NCI-H345 treated with DMSO at 0.1 percent for 48 hours (cell line): ENCODE measurements at regions not wholly inside any gene's neighbourhood (a gene's known extent, or its start where the extent isn't known, plus 50 kb on each side); places are given as distances from the start of the nearest gene placed in this dataset.
"Not testable (repeated sequence)": the region's sequence is repeated elsewhere in the genome, so short reads cannot be mapped to it uniquely, and the experiment has no call there.

ENCODE experiments used
- DNase-seq: peaks from one replicate; lab custom pipeline; 2025; ENCODE audit not compliant: unreplicated experiment; lab: John Stamatoyannopoulos, UW

DNA sequence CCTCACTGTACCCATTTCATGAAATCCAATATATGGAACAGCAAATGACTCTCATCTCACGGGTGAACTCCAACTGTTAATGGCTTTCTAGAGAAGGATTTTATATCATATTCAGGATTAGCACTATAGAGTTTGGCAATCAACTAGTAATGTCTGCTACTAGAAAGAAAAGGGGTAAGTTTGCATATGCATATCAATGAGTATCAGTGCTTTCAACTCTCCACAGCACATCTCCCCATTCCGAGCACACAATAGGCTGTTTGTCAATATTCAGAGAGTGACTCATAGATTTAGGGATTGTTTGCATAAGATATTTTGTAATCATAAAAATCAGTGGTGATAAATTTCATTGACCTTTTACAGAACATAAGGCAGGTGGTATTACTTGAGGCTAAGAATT, 163.2 kb upstream of the LMCD1 start:
- DNase-seq, result no peak

DNA sequence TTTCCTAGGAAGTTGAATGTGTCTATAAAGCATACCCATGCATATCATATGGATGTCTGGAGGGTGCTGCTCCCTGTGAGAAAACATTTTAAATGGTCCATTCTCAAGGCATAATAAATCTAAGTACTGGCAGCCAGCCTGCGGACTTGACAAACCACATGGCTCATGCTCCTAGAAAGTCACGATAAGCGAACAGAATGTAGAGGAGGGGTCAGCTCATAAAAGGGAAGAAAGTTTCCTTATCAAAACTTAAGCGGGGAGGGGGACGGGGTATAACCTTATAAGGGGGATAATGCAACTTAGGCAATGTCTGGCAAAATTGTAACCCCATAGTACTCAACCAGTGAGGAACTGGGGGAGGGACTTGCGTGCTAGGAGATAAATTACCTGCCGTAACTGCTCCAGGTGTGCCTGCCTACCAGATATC, 159.8 kb upstream of the LMCD1 start:
- no peak for DNase-seq

DNA sequence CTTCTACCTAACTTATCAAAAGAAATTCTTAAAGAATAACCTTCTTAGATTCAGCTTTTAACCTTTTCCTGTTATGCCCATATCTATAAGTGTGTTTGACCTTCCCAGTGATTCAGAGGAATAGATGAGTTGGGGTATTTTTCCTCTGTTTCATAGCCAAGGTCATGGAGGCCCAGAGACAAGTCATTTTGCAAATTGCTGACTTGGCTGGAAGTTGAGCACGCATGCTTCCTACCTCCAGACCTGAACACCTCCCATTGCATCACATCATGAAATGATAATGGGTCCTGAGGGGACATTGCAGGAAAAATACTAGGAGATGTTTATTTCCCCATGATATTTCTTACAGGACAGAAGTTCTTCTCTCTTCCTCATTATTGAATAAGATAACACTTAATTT, 158.6 kb upstream of the LMCD1 start:
- no peak for DNase-seq

DNA sequence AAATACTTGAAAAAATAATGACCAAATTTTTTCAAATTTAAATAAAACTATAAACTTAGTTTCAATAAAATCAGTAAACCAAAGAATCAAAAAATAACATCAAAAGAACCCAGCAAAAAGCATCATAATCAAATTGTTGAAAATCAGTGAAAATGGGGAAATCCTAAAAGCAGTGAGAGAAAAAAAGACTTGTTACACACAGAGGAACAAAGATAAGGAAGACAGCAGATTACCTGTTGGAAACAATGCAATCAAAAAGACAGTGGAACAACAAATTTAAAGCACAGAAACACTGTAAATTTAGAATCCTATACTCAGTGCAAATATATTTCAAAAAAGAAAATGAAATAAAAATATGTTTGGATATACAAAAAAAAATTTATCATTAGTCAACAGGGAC, 156.2 kb upstream of the LMCD1 start:
- no peak for DNase-seq

DNA sequence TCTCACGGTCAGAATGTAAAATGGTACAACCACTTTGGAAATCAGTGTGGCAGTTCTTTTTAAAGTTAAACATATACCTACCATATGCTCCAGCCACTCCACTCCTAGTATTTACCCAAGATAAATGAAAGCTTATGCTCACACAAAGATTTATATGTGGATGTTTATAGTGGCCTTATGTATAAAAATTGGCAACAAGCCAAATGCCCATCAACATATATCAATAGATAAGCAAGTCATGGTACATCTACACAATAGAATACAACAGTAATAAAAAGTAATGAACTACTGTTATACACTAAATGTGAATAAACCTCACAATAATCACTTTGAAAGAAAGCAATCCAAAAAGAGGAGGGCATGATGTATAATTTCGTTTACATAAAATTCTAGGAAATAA, 153.5 kb upstream of the LMCD1 start:
- DNase-seq, result no peak

DNA sequence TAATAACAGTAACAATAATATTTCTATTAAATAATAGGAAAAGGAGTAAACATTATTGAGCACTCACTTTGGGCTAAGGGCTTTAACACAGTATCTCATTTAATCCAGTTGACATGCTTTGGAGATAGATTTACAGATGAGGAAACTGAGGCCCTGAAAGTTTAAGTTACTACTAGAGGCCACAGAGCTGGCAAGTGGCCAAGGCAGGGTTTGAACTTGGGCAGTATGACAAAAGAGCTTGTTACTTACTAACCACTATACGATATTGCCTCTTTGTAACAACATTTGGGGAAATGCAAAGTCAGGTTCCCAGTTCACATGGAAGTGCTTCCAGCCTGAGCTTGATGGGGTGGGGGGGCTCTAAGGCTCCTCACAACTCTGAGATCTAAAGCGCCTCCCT, 149.1 kb upstream of the LMCD1 start:
- no peak for DNase-seq

DNA sequence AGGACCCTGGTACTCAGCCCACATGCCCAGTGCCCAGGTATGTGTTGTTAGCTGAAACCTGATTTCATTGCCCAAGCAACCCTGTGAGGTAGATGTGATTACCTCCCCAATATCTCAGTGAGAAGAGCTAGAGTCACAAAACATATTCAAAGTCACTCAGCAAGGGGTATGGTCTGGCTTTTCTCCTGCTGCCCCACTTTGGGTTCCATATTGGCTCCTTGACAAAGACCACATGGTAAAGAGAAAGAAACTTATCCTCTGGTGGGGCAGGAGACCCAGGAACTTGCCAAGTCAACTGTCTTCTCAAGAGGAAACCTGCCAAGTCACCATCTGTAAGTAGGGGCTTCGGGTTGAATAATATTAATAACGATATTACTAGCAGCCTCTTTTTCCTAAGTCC, 148.3 kb upstream of the LMCD1 start:
- DNase-seq, result no peak

DNA sequence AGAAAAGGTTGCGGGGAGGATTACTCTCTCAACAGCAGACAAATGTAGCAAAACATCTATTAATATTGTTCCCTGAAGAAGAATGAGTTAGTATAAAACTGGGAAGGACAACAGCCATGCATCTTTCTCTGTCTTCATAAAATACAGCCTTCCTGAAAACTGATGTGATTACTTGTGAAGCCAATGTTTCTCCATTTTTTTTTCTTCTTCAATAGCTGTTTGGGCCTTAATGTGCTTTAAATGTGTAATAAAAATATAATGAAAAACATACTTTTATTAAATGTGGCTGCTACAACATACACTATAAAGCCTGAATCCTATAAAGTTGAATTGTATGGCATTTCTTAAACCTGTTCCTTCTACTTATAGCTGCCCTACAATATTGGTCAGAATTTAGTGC, 146.3 kb upstream of the LMCD1 start:
- DNase-seq, result no peak

DNA sequence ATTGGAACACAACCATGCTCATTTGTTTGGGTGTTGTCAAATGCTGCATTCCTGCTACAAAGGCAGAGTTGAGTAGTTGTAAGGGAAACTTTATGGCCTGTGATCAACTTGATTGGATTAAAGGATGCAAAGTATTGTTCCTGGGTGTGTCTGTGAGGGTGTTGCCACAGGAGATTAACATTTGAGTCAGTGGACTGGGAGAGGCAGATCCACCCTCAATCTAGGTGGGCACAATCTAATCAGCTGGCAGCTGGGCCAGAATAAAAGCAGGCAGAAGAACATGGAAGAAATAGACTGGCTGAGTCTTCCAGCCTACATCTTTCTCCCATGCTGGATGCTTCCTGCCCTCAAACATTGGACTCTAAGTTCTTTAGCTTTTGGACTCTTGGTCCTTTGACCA, 145.6 kb upstream of the LMCD1 start:
- not testable (repeated sequence) for DNase-seq

DNA sequence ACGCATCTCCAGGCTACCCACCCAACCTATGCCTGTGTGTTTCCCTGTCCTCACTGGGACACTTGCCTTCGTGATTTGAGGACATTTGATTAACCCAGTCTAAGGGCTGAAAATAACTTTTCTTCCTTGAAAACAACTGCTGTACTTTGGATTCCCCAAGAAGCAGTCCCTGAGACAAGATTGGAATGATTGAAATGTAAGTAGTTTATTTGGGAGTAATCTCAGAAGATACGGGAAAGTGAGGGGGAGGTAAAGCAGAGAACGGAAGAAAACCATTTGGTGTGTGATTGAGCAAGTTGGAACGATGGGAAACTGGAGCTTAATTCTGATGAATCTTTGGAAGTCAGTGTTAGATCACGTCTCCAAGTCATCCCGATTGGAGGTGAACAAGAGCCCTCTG, 143.8 kb upstream of the LMCD1 start:
- DNase-seq, result no peak

DNA sequence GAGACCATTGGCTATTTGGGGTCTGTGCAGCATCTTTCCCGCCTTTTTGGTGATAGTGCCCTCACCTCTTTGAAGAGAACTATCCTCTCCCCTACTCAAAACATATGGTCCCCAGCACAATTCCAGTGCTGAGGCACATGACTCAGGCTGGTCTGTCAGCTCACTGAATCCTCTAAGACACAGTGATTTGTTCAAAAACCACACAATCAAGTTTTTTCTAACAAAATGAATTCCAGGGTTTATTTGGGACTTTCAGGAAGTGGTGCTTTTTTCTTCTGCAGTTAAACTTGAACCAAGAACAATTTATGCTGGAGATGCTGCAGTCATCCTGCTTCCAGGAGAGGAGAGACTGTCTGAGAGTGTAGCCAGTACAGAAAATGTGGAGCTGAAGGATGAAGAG, 142.5 kb upstream of the LMCD1 start:
- DNase-seq, result no peak

DNA sequence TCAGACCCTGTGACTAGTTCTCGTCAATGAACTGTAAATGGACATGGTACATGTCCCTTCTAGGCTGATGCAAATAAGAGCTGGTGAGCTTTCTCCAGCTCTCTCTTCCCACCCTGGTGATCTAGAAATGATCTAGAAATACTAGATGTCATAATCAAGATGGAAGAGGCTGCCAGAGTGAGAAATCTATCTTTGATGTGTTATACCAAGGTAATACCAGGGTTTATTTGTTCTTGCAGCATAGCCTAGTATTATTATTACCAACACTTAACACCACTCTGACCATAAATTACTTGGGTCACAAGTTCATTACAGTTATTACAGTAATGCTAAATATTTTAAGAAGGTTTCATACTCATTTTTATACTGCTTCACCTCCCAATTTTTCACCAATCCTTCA, 138.4 kb upstream of the LMCD1 start:
- no peak for DNase-seq

DNA sequence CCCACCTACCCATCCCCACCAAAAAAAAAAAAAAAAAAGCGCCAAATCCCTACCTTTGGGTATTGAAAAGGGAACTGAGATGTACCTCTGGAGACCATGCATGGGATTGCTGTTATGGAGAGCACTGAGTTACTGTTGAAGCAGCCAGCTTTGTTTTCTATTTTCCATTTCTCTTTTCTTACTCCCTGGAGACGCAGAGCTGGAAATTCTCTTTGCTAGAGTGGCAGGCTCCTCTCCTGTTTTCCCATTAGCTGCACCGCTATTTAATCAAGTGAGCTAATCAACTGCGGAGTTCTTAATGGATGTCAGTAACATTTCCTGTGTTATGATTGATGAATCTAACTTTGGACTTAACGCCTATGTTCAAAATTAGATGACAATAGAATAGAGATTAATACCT, 136.1 kb upstream of the LMCD1 start:
- DNase-seq, result no peak

DNA sequence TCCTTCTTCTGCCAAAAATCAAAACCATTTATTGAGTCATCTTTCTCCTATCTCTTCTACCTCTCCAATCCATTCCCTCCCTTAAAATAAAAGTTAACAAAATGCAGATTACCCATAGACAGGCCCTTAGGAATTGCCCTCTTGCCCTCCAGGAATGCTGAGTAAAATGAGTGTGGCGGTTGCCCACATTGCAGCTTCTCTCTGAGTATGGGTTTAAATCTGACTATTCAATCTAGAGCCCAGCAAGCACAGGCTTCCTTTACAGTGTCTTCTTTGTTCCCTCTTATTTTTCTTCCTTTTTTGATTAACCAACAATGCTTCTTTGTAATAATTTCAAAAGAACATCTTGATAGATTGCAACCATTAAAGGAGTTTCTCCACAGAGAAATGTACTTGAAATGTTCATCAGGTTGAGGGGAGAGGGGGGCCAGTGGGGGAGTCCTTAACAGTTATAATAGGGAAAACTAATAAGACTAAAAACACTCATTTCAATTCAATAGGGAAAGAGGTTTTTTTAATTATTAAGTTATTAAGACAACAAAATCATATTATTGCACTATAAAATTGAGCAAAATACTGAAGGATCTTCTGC, 135.3 kb upstream of the LMCD1 start:
- DNase-seq, result no peak

DNA sequence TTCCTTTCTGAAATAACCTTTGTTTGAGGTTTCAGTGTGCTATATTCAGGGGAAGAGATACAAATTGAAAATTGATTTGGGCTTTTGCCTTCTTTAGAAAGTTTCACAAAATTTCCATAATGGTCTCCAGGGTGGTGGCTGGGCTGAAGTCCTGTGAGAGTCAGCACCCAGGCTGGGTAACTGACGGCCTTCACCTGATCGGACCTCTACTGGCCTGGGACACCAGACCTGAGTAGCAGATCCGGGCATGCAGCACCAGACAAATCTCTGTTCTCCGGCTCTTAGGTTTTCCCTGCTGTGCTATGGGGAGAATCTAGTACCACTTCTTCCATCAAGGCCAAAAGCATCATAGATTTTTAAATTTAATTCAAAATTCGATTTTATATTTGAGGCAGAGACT, 133.0 kb upstream of the LMCD1 start:
- no peak for DNase-seq

DNA sequence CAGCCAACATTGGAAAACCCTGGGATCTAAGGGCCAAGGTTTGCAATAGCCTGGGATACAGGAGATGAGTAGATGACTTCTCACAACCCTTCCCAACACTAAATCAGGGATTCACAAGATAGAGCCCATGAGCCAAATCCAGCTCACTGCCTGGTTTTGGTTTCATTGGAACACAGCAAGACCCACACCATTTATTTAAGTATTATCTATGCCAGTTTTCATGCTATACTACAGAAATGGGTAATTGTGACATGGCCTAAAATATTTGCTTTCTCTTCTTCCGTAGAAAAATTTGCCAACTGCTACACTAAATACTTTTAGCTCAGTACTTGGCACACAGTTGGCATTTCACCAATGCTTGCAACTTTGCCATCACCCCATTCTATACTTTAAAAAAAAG, 132.0 kb upstream of the LMCD1 start:
- no peak for DNase-seq

DNA sequence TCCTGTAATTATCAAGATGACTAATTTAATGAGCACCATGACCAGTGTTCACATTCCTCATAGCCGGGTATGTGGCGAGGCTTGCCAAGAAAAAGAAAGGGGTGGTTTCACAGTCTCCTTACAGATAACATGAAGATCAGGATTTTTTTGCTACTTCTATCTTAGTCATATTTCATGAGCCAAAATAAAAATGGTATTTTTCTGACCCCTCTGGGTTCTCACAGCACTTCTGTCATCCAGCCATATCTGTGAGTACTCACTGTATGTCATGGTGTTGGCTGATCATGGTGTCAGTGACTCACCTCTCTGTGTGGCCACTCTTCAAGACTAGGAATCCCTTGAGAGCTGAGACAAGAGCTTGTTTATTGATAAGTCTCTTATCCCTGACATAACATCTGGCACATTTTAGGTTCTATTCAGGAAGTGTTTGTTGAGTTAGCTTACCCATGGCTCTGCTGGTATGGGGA, 130.5 kb upstream of the LMCD1 start:
- DNase-seq, result no peak

DNA sequence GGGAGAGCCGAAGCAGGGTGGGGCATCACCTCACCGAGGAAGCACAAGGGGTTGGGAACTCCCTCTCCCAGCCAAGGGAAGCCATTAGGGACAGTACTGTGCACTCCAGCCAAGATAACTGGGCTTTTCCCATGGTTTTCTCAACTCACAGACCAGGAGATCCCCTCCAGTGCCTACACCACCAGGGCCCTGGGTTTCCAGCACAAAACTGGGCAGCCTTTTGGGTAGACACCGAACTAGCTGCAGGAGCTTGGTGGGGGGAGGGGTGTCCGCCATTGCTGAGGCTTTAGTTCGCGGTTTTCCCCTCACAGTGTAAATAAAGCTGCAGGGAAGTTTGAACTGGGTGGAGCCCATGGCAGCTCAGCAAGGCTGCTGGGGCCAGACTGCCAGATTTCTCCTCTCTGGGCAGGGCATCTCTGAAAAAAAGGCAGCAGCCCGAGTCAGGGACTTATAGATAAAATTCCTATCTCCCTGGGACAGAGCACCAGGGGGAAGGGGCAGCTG, 129.6 kb upstream of the LMCD1 start:
- DNase-seq, result no peak

DNA sequence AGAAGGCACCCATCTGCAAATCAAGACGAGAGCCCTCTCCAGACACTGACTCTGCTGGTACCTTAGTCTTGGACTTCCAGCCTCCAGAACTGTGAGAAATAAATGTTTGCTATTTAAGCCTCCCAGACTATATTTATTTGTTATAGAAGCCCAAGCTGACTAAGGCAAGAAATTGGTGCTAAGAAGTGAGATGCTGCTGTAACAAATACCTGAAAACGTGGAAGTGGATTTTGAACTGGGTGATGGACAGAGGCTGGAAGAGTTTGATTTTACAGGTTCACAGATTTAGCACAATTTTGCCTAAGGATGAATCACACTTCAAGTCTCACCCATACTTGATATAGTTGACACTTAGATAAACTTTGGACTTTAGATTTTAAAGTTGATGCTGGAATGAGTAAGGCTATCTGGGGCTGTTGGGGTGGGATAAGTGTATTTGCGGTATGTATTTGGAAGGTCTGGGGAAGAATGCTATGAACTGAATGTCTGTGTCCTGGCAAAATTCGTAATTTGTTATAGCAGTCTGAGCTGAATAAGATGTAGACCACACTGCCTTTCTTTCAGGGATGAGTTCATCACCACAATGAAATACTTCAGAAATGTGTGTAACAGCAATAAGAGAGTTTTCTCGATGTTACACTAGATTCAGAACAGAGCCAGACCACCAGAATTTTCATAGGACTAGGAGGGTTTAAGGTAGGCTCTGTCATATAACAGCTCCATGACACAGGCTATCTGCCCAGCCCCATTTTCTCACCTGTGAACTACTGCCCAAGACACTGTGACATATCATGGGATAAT, 120.5 kb upstream of the LMCD1 start:
- DNase-seq, result no peak

DNA sequence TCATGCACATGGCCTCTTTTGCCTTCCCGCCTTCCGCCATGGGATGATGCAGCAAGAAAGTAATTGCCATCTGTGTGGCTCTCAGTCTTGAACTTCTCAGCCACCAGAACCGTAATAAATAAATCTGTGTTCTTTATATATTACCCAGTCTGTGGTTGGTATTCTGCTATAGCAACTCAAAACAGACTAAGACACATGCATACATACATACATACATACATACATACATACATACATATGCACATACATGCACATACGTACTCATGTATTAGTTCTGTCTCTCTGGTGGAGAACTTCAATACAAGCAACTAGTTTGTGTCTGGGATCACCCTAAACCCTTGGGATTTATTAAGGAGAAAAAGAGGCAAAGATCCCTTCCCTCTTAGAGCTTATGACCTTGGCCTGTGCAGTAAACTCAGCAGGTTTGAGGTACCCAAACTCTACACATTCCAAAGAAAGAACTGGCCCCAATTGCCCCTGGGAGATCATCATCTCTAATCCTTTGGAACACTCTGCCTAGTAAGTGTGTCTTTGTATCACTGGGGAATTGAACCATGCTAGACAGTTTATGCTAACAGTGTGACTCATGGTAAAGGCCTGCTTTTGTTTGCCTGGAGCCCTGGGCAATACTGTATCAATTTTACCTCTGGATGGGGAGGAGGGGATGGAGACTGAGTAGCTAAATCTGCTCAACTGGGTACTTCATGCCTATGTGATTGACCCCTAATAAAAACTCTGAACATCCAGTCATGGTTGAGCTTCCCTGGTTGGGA, 115.6 kb upstream of the LMCD1 start:
- no peak for DNase-seq

DNA sequence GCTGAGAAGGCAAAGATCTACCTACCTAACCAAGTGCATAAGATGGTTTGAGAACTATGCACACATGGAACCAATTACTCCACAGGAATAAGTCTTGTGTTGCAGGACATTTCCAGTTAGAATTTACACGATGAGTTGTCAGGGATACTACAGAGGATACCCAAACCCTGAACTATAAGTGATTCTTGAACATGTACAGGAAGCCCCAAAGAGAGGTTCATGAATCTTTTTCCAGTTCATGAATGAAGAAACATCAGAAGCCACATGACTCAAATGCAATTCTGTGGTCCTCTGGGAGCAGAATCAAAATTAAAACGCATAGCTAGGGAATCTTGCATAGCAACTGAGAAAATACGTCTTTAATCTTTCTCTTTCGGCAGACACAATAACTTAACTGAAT, 114.1 kb upstream of the LMCD1 start:
- DNase-seq, result no peak

DNA sequence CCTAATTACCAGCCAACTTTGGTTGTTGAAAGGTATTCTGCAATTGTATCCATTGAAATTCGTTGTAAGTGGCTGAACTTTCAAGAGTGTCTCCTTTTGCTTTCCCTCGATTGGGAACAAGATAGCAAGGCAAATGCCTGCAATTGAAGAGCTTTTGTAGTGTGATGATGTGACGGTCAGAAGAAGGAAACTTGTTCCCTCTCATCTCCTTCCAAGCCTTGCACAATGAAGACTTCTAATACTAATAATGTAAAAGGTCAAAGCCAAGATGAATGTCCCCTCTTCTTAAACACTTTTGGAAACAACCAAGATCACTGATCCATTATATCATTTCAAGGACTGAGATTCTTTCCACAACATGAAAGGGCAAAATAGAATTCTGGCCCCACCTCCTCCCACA, 101.9 kb upstream of the LMCD1 start:
- DNase-seq, result no peak
